ENCODE measurements at regions not wholly inside any gene's neighbourhood (a gene's known extent, or its start where the extent isn't known, plus 50 kb on each side); places are given as distances from the start of the nearest gene placed in this dataset.

DNA sequence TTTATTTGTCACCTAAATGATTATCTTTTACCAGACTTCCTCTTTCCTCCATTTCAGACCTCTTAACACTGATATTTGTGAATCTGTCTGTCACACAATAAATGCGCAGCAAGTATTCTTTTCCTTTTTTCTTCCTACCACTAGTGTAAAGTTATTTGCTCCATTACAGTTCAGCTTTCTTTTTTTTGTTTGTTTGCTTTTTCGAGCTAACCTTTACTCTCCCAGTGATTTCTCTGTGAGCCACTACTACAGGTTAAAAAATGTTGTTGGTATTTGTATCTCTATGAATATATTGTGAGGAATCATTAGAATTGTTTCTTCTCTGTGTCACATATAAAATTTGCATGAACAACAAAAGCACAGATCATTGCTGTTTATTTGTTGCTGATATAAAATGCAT is 854.0 kb upstream of the GCFC2 start:
- no peaks in the 10 kb centered on the region for H3K9me3 ChIP-seq (ENCODE audit: control insufficient read depth, insufficient read depth, low read length)
- TF ChIP-seq, protein P1, sequence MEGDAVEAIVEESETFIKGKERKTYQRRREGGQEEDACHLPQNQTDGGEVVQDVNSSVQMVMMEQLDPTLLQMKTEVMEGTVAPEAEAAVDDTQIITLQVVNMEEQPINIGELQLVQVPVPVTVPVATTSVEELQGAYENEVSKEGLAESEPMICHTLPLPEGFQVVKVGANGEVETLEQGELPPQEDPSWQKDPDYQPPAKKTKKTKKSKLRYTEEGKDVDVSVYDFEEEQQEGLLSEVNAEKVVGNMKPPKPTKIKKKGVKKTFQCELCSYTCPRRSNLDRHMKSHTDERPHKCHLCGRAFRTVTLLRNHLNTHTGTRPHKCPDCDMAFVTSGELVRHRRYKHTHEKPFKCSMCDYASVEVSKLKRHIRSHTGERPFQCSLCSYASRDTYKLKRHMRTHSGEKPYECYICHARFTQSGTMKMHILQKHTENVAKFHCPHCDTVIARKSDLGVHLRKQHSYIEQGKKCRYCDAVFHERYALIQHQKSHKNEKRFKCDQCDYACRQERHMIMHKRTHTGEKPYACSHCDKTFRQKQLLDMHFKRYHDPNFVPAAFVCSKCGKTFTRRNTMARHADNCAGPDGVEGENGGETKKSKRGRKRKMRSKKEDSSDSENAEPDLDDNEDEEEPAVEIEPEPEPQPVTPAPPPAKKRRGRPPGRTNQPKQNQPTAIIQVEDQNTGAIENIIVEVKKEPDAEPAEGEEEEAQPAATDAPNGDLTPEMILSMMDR (IDR thresholded peaks at IDR 0.05; ENCODE audit: low read depth, low read length, poor library complexity, severe bottlenecking), result no peak
- no peak for TF ChIP-seq EZH2phosphoT487 (IDR thresholded peaks at IDR 0.05; ENCODE audit: borderline replicate concordance, low read length)
- no peaks in the 10 kb centered on the region for H3F3A ChIP-seq (ENCODE audit: control insufficient read depth, insufficient read depth)
- H3K79me2 ChIP-seq (ENCODE audit: control insufficient read depth, low read length), result no peaks in the 10 kb centered on the region
- H3K36me3 ChIP-seq (ENCODE audit: control insufficient read depth, low read length), result no peaks in the 10 kb centered on the region
- H4K20me1 ChIP-seq (ENCODE audit: control insufficient read depth, insufficient read depth, low read depth, low read length), result no peaks in the 10 kb centered on the region
- no peaks in the 10 kb centered on the region for H3K4me1 ChIP-seq (ENCODE audit: control insufficient read depth, low read length)
- H3K4me3 ChIP-seq (ENCODE audit: low read length), result no peak overlapping the region
- H3K9me2 ChIP-seq (replicated peaks; ENCODE audit: control insufficient read depth, low read length), result no peaks in the 10 kb centered on the region
- H3K27me3 ChIP-seq (ENCODE audit: control insufficient read depth, low read length), result no peaks in the 10 kb centered on the region
- no peak overlapping the region for H3K4me2 ChIP-seq (ENCODE audit: low read length)
- H3K27ac ChIP-seq (ENCODE audit: low read depth, low read length), result no peak overlapping the region

DNA sequence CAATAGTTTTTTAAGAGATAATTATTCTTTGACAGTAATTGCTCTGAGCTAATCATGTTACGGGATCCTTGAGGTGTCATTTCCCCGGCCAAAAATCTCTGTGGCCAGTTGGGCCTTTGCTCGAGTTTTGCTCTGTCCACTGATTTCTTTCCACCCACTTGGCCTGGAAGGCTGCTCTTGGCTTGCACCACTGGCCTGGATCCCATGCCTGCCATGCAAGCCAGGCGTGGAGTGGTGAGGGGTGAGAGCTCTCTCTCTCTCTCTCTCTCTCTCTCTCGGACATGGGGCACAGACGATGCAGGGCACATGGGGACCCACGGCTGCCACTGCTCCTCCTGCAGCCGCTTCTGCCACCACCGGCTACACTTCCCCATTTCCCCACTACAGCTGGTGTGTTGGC is 853.0 kb upstream of the GCFC2 start:
- no peaks in the 10 kb centered on the region for H3K9me2 ChIP-seq (replicated peaks; ENCODE audit: control insufficient read depth, low read length)
- no peak overlapping the region for H3K4me3 ChIP-seq (ENCODE audit: low read length)
- H3K79me2 ChIP-seq (ENCODE audit: control insufficient read depth, low read length), result no peaks in the 10 kb centered on the region
- H3K27ac ChIP-seq (ENCODE audit: low read depth, low read length), result no peak overlapping the region
- H3F3A ChIP-seq (ENCODE audit: control insufficient read depth, insufficient read depth), result no peaks in the 10 kb centered on the region
- H3K4me2 ChIP-seq (ENCODE audit: low read length), result no peak overlapping the region
- no peaks in the 10 kb centered on the region for H3K36me3 ChIP-seq (ENCODE audit: control insufficient read depth, low read length)
- no peaks in the 10 kb centered on the region for H3K27me3 ChIP-seq (ENCODE audit: control insufficient read depth, low read length)
- no peak for TF ChIP-seq EZH2phosphoT487 (IDR thresholded peaks at IDR 0.05; ENCODE audit: borderline replicate concordance, low read length)
- TF ChIP-seq, protein P1 (IDR thresholded peaks at IDR 0.05; ENCODE audit: low read depth, low read length, poor library complexity, severe bottlenecking), result no peak
- H4K20me1 ChIP-seq (ENCODE audit: control insufficient read depth, insufficient read depth, low read depth, low read length), result no peaks in the 10 kb centered on the region
- H3K9me3 ChIP-seq (ENCODE audit: control insufficient read depth, insufficient read depth, low read length), result no peaks in the 10 kb centered on the region
- H3K4me1 ChIP-seq (ENCODE audit: control insufficient read depth, low read length), result no peaks in the 10 kb centered on the region

DNA sequence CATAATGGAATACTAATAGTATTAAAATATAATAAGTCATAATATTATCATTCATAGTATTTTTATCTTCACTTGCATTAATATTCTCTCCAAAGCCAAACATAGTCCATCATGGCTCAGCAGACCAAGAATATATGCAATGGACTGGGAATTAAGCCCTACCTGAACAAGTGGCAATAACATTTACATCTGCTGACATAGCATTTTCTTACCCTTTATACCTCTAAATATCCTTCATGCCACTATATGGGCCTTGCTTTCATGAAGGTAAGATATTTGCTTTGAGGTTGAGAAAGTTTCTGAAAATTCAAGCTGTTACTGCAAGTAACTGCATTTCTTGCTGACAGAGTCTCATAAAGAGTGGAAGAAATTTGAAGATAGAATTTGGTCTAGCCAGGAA is 847.4 kb upstream of the GCFC2 start:
- H3K4me1 ChIP-seq (ENCODE audit: control insufficient read depth, low read length), result no peaks in the 10 kb centered on the region
- no peaks in the 10 kb centered on the region for H3K36me3 ChIP-seq (ENCODE audit: control insufficient read depth, low read length)
- H3K9me3 ChIP-seq (ENCODE audit: control insufficient read depth, insufficient read depth, low read length), result no peaks in the 10 kb centered on the region
- H3K27me3 ChIP-seq (ENCODE audit: control insufficient read depth, low read length), result no peaks in the 10 kb centered on the region
- no peaks in the 10 kb centered on the region for H3K79me2 ChIP-seq (ENCODE audit: control insufficient read depth, low read length)
- H3K27ac ChIP-seq (ENCODE audit: low read depth, low read length), result no peak overlapping the region
- TF ChIP-seq, protein P1 (IDR thresholded peaks at IDR 0.05; ENCODE audit: low read depth, low read length, poor library complexity, severe bottlenecking), result no peak
- no peak for TF ChIP-seq EZH2phosphoT487 (IDR thresholded peaks at IDR 0.05; ENCODE audit: borderline replicate concordance, low read length)
- no peaks in the 10 kb centered on the region for H3F3A ChIP-seq (ENCODE audit: control insufficient read depth, insufficient read depth)
- H3K4me3 ChIP-seq (ENCODE audit: low read length), result no peak overlapping the region
- H3K9me2 ChIP-seq (replicated peaks; ENCODE audit: control insufficient read depth, low read length), result no peaks in the 10 kb centered on the region
- H3K4me2 ChIP-seq (ENCODE audit: low read length), result no peak overlapping the region
- H4K20me1 ChIP-seq (ENCODE audit: control insufficient read depth, insufficient read depth, low read depth, low read length), result no peaks in the 10 kb centered on the region

DNA sequence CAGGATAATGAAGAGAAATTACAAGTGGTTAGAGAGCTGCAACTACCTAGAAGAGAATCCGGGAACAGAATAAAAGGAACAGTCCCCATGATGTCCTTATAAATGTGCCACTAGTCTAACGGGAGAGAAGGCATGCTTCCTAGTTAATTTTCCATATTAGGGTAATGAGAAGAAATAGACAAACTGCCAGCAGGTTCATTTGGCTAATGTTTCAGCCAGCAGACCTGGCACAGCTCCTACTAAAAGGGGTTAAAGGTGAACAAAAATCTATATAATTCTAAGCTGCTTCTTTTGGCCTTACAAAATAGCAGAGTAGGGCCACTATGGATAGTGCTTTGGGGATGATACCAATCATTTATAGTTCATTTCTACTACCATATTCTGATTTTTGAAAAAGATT is 845.3 kb upstream of the GCFC2 start:
- TF ChIP-seq, protein P1 (IDR thresholded peaks at IDR 0.05; ENCODE audit: low read depth, low read length, poor library complexity, severe bottlenecking), result no peak
- TF ChIP-seq EZH2phosphoT487 (IDR thresholded peaks at IDR 0.05; ENCODE audit: borderline replicate concordance, low read length), result no peak
- no peaks in the 10 kb centered on the region for H3K9me3 ChIP-seq (ENCODE audit: control insufficient read depth, insufficient read depth, low read length)
- H3K27ac ChIP-seq (ENCODE audit: low read depth, low read length), result no peak overlapping the region
- no peaks in the 10 kb centered on the region for H3F3A ChIP-seq (ENCODE audit: control insufficient read depth, insufficient read depth)
- H3K27me3 ChIP-seq (ENCODE audit: control insufficient read depth, low read length), result no peaks in the 10 kb centered on the region
- no peak overlapping the region for H3K4me3 ChIP-seq (ENCODE audit: low read length)
- no peak overlapping the region for H3K4me2 ChIP-seq (ENCODE audit: low read length)
- H3K4me1 ChIP-seq (ENCODE audit: control insufficient read depth, low read length), result no peaks in the 10 kb centered on the region
- no peaks in the 10 kb centered on the region for H3K36me3 ChIP-seq (ENCODE audit: control insufficient read depth, low read length)
- no peaks in the 10 kb centered on the region for H3K9me2 ChIP-seq (replicated peaks; ENCODE audit: control insufficient read depth, low read length)
- no peaks in the 10 kb centered on the region for H3K79me2 ChIP-seq (ENCODE audit: control insufficient read depth, low read length)
- H4K20me1 ChIP-seq (ENCODE audit: control insufficient read depth, insufficient read depth, low read depth, low read length), result no peaks in the 10 kb centered on the region
